Calu3 (cell line): ENCODE measurements at regions not wholly inside any gene's neighbourhood (a gene's known extent, or its start where the extent isn't known, plus 50 kb on each side); places are given as distances from the start of the nearest gene placed in this dataset.
A peak's percentile ranks its signal among the peaks of the same experiment; 100 is the strongest.

Source experiments
- BruUV-seq: library from RNA; stranded (reverse); fragments of 400-500 nt; replicated peaks from 2 replicates; lab custom pipeline; 2021; lab: Mats Ljungman, UMichigan
- CTCF ChIA-PET: fragments of 300-600 bp; sonication (Branson Sonifier 250); formaldehyde crosslinking; loops from one replicate; lab custom pipeline; 2022; ENCODE audit warnings: antibody characterized with exemption; lab: Charles Lee
- DNase-seq: peaks from one replicate; pipeline ENCODE4 v3.0.0; 2022
- H3K27ac Mint-ChIP-seq: one replicate; pipeline ENCODE4 v1.8.0; 2022; ENCODE audit warnings: mixed read lengths; ENCODE audit not compliant: unreplicated experiment
- H3K27me3 Mint-ChIP-seq: one replicate; pipeline ENCODE4 v1.8.0; 2022; ENCODE audit warnings: mixed read lengths; ENCODE audit not compliant: unreplicated experiment
- H3K36me3 Mint-ChIP-seq: one replicate; pipeline ENCODE4 v1.8.0; 2022; ENCODE audit warnings: mild to moderate bottlenecking, moderate library complexity, mixed read lengths; ENCODE audit not compliant: insufficient read depth, unreplicated experiment
- H3K4me1 Mint-ChIP-seq: one replicate; pipeline ENCODE4 v1.8.0; 2022; ENCODE audit warnings: mild to moderate bottlenecking, low read depth, mixed read lengths; ENCODE audit not compliant: unreplicated experiment
- H3K4me3 Mint-ChIP-seq: one replicate; pipeline ENCODE4 v1.8.0; 2022; ENCODE audit warnings: mild to moderate bottlenecking, low read depth, moderate library complexity, mixed read lengths; ENCODE audit not compliant: unreplicated experiment
- H3K9me3 Mint-ChIP-seq: one replicate; pipeline ENCODE4 v1.8.0; 2022; ENCODE audit warnings: low read depth, mixed read lengths; ENCODE audit not compliant: unreplicated experiment
- CTCF ChIP-seq: fragments of 200-600 bp; IDR thresholded peaks from one replicate; pipeline ENCODE4 v1.8.0; 2022; ENCODE audit warnings: antibody characterized with exemption; ENCODE audit not compliant: unreplicated experiment
- intact Hi-C: fragments of 100-400 bp; cut with micrococcal nuclease; formaldehyde crosslinking; loops from one replicate; pipeline ENCODE4 v1.10.0; 2022; ENCODE audit not compliant: unreplicated experiment

GRCh38 chr6:28711325-28711724, 185.6 kb downstream of the GPX5 start:
- Mint-ChIP-seq H3K9me3 (peaks cover 15% of the 10 kb centered on the region), H3K4me3 (no peak overlapping the region), H3K36me3 (no peaks in the 10 kb centered on the region), H3K4me1 (no peaks in the 10 kb centered on the region), H3K27me3 (no peaks in the 10 kb centered on the region), H3K27ac (no peak overlapping the region)
- intact Hi-C loops, result no loop called here
- TF ChIP-seq CTCF, result no peak
- DNase-seq, result no peak
- no TSS peak for BruUV-seq
- CTCF ChIA-PET, result interaction anchor here (0.6 kb wide), 1 partner anchor 96 kb away, joined by 3 read pairs; no protein-coding TSS in a partner anchor

- H3K27me3 Mint-ChIP-seq, result no peaks in the 10 kb centered on the region
- no peaks in the 10 kb centered on the region for H3K36me3 Mint-ChIP-seq
- H3K27ac Mint-ChIP-seq, result no peak overlapping the region
- H3K4me3 Mint-ChIP-seq, result no peak overlapping the region
- no TSS peak for BruUV-seq
- CTCF ChIA-PET, result interaction anchor here (0.7 kb wide), 2 partner anchors 74 to 584 kb away, joined by 3 to 4 read pairs; no protein-coding TSS in a partner anchor
- intact Hi-C loops, result no loop called here
- no peak for DNase-seq
- H3K9me3 Mint-ChIP-seq, result peaks cover 14% of the 10 kb centered on the region
- no peak for TF ChIP-seq CTCF
- no peaks in the 10 kb centered on the region for H3K4me1 Mint-ChIP-seq
Observed at GRCh38 chr6:28711788-28712341, 186.2 kb downstream of the GPX5 start.

- no peak for TF ChIP-seq CTCF
- no peak overlapping the region for H3K4me3 Mint-ChIP-seq
- no peak overlapping the region for H3K27ac Mint-ChIP-seq
- BruUV-seq, result no TSS peak
- peaks cover 7% of the 10 kb centered on the region for H3K9me3 Mint-ChIP-seq
- DNase-seq, result no peak
- no peaks in the 10 kb centered on the region for H3K36me3 Mint-ChIP-seq
- intact Hi-C loops, result no loop called here
- no peaks in the 10 kb centered on the region for H3K4me1 Mint-ChIP-seq
- CTCF ChIA-PET, result no interaction called here
- no peaks in the 10 kb centered on the region for H3K27me3 Mint-ChIP-seq
Observed at GRCh38 chr6:28712982-28713381, 187.3 kb downstream of the GPX5 start.

GRCh38 chr6:28719275-28719940, 193.7 kb downstream of the GPX5 start:
- Mint-ChIP-seq H3K27ac (no peak overlapping the region), H3K36me3 (no peaks in the 10 kb centered on the region), H3K9me3 (no peaks in the 10 kb centered on the region), H3K4me3 (no peak overlapping the region), H3K4me1 (no peaks in the 10 kb centered on the region), H3K27me3 (peaks cover 13% of the 10 kb centered on the region)
- BruUV-seq, result no TSS peak
- no peak for TF ChIP-seq CTCF
- CTCF ChIA-PET, result interaction anchor here (1.0 to 1.3 kb wide), 2 partner anchors 9 to 14 kb away, joined by 3 to 4 read pairs; no protein-coding TSS in a partner anchor
- intact Hi-C loops, result no loop called here
- peak; percentile 60 for DNase-seq
